LNCaP clone FGC (cell line): ENCODE measurements at regions not wholly inside any gene's neighbourhood (a gene's known extent, or its start where the extent isn't known, plus 50 kb on each side); places are given as distances from the start of the nearest gene placed in this dataset.
"Not testable (repeated sequence)": the region's sequence is repeated elsewhere in the genome, so short reads cannot be mapped to it uniquely, and the experiment has no call there.

ENCODE experiments used
- DNase-seq: peaks from one replicate; pipeline ENCODE4 v3.0.0-alpha.2; 2011; ENCODE audit warnings: low read depth
- H3K4me3 ChIP-seq: 2 replicates; pipeline ENCODE4 v1.5.1; 2011; ENCODE audit warnings: mild to moderate bottlenecking, low read depth, low read length, control low read depth
- CTCF ChIP-seq: IDR thresholded peaks from 2 replicates; pipeline ENCODE4 v1.5.1; 2012; ENCODE audit warnings: mild to moderate bottlenecking; ENCODE audit not compliant: control insufficient read depth, insufficient read depth; ENCODE audit errors: extremely low read depth

GRCh38 chr7:66556177-66556548 lies 72.5 kb upstream of the KCTD7 start:
- DNase-seq = no peak
- no peak for TF ChIP-seq CTCF
- H3K4me3 ChIP-seq = no peak overlapping the region

GRCh38 chr7:66556549-66557213 lies 72.0 kb upstream of the KCTD7 start:
- TF ChIP-seq CTCF = no peak
- DNase-seq = no peak
- H3K4me3 ChIP-seq = no peak overlapping the region

GRCh38 chr7:66557214-66558200 lies 71.2 kb upstream of the KCTD7 start:
- peak; percentile 97 for TF ChIP-seq CTCF
- no peak for DNase-seq
- H3K4me3 ChIP-seq = no peak overlapping the region

GRCh38 chr7:66558201-66558641 lies 70.5 kb upstream of the KCTD7 start:
- no peak overlapping the region for H3K4me3 ChIP-seq
- DNase-seq = no peak
- no peak for TF ChIP-seq CTCF

- no peak for TF ChIP-seq CTCF
- no peak overlapping the region for H3K4me3 ChIP-seq
- DNase-seq = no peak
Measured at GRCh38 chr7:66558660-66559465, 69.8 kb upstream of the KCTD7 start.

- DNase-seq = no peak
- no peak for TF ChIP-seq CTCF
- H3K4me3 ChIP-seq = no peak overlapping the region
Measured at GRCh38 chr7:66564045-66564444, 64.6 kb upstream of the KCTD7 start.

GRCh38 chr7:66570179-66570578 lies 58.5 kb upstream of the KCTD7 start:
- DNase-seq = not testable (repeated sequence)

More at GRCh38 chr7:66570179-66570578, 58.5 kb upstream of the KCTD7 start:
- H3K4me3 ChIP-seq = not testable (repeated sequence)
